ENCODE measurements at regions not wholly inside any gene's neighbourhood (a gene's known extent, or its start where the extent isn't known, plus 50 kb on each side); places are given as distances from the start of the nearest gene placed in this dataset.
"Not testable (repeated sequence)": the region's sequence is repeated elsewhere in the genome, so short reads cannot be mapped to it uniquely, and the experiment has no call there.

- DNase-seq, result no peak
These were observed 110.1 kb upstream of the LPAR1 start for GRCh38 chr9:111148052-111149017.

GRCh38 chr9:111147041-111147440 is 108.8 kb upstream of the LPAR1 start:
- no peak for DNase-seq

- no peak for DNase-seq
These were observed 106.5 kb upstream of the LPAR1 start for GRCh38 chr9:111144741-111145140.

GRCh38 chr9:111136180-111136579 is 97.9 kb upstream of the LPAR1 start:
- DNase-seq, result no peak

- DNase-seq, result no peak
These were observed 92.9 kb upstream of the LPAR1 start for GRCh38 chr9:111131211-111131610.

GRCh38 chr9:111120526-111120925 is 82.3 kb upstream of the LPAR1 start:
- DNase-seq, result no peak

- no peak for DNase-seq
These were observed 80.1 kb upstream of the LPAR1 start for GRCh38 chr9:111118256-111118948.

- no peak for DNase-seq
These were observed 76.2 kb upstream of the LPAR1 start for GRCh38 chr9:111114486-111114885.

GRCh38 chr9:111113712-111114111 is 75.4 kb upstream of the LPAR1 start:
- no peak for DNase-seq

GRCh38 chr9:111110805-111111204 is 72.5 kb upstream of the LPAR1 start:
- no peak for DNase-seq

- DNase-seq, result no peak
These were observed 70.7 kb upstream of the LPAR1 start for GRCh38 chr9:111108946-111109345.

- no peak for DNase-seq
These were observed 68.9 kb upstream of the LPAR1 start for GRCh38 chr9:111107141-111107540.

- DNase-seq, result no peak
These were observed 67.9 kb upstream of the LPAR1 start for GRCh38 chr9:111106202-111106601.

GRCh38 chr9:111102793-111103464 is 64.7 kb upstream of the LPAR1 start:
- no peak for DNase-seq

- DNase-seq, result no peak
These were observed 61.1 kb upstream of the LPAR1 start for GRCh38 chr9:111099199-111100008.

- no peak for DNase-seq
These were observed 59.8 kb upstream of the LPAR1 start for GRCh38 chr9:111098093-111098492.

GRCh38 chr9:111096051-111096450 is 57.8 kb upstream of the LPAR1 start:
- no peak for DNase-seq

- no peak for DNase-seq
These were observed 57.2 kb upstream of the LPAR1 start for GRCh38 chr9:111095441-111095840.

GRCh38 chr9:111094958-111095357 is 56.7 kb upstream of the LPAR1 start:
- DNase-seq, result no peak

- no peak for DNase-seq
These were observed 56.2 kb upstream of the LPAR1 start for GRCh38 chr9:111094433-111094924.

GRCh38 chr9:111092167-111092566 is 53.9 kb upstream of the LPAR1 start:
- not testable (repeated sequence) for DNase-seq

Data from DMS79 (cell line).